Cardiac fibroblast (primary cell): ENCODE measurements at regions not wholly inside any gene's neighbourhood (a gene's known extent, or its start where the extent isn't known, plus 50 kb on each side); places are given as distances from the start of the nearest gene placed in this dataset.

ENCODE experiments used
- DNase-seq, 2 donors: peaks; one replicate each; pipeline versions ENCODE4 v3.0.0 to v3.0.0-alpha.2; 2010; ENCODE audit warnings: low read depth in 2 of 2
- H3K4me3 ChIP-seq, 2 donors: replicated peaks in 1 of 2; 1 replicate in 1 of 2; 2 replicates in 1 of 2; pipeline ENCODE4 v1.5.1; 2011; ENCODE audit warnings: low read depth in 2 of 2, low read length in 2 of 2, mild to moderate bottlenecking in 2 of 2, moderate library complexity in 1 of 2
- TF ChIP-seq, protein P1 (sequence below): IDR thresholded peaks from one replicate; pipeline ENCODE4 v1.5.1; 2011; ENCODE audit warnings: low read depth, mild to moderate bottlenecking, low read length, inconsistent platforms

- TF ChIP-seq, protein P1, sequence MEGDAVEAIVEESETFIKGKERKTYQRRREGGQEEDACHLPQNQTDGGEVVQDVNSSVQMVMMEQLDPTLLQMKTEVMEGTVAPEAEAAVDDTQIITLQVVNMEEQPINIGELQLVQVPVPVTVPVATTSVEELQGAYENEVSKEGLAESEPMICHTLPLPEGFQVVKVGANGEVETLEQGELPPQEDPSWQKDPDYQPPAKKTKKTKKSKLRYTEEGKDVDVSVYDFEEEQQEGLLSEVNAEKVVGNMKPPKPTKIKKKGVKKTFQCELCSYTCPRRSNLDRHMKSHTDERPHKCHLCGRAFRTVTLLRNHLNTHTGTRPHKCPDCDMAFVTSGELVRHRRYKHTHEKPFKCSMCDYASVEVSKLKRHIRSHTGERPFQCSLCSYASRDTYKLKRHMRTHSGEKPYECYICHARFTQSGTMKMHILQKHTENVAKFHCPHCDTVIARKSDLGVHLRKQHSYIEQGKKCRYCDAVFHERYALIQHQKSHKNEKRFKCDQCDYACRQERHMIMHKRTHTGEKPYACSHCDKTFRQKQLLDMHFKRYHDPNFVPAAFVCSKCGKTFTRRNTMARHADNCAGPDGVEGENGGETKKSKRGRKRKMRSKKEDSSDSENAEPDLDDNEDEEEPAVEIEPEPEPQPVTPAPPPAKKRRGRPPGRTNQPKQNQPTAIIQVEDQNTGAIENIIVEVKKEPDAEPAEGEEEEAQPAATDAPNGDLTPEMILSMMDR, result no peak
- H3K4me3 ChIP-seq, result no peak overlapping the region
- peak; percentile 12 to 36 for DNase-seq
Measured at GRCh38 chr1:96492236-96492635, 229.3 kb upstream of the PTBP2 start.

DNA sequence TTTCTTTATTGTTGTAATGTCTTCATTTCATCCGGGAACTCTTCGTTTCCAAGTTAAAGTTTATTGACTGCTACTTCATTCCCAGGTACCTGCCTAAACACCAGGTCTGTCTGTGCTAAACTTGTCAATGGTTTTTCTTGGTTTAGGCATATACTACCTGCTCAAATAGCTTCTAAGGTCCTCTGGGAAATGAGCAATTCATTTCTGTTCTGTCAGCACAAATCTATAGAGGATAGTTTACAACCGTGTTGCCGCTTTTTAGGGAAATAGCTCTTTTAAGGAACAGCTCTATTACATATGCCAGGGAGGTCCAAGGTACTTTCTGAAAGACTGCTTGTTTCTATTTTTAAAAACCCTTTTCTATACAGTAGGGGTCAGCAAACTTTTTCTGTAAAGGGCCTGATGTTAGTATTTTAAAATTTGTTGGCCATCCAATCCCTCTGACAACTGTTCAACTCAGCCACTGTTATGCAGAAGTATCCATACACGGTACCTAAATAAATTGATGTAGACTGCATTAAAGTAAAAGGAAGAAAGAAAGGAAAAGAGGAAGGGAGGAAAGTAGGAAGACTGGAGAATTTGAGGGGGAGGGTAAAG is 222.7 kb upstream of the PTBP2 start:
- TF ChIP-seq, protein P1, result no peak
- no peak overlapping the region for H3K4me3 ChIP-seq
- DNase-seq, result no peak

GRCh38 chr1:96508233-96508632 is 213.4 kb upstream of the PTBP2 start:
- H3K4me3 ChIP-seq, result no peak overlapping the region
- TF ChIP-seq, protein P1, result no peak
- DNase-seq, result no peak

- H3K4me3 ChIP-seq, result no peak overlapping the region
- DNase-seq, result no peak
Measured at GRCh38 chr1:96509339-96509738, 212.2 kb upstream of the PTBP2 start.

GRCh38 chr1:96509951-96510350 is 211.6 kb upstream of the PTBP2 start:
- H3K4me3 ChIP-seq, result no peak overlapping the region
- no peak for DNase-seq
- TF ChIP-seq, protein P1, result no peak

More at GRCh38 chr1:96509339-96509738, 212.2 kb upstream of the PTBP2 start:
- TF ChIP-seq, protein P1, result no peak

DNA sequence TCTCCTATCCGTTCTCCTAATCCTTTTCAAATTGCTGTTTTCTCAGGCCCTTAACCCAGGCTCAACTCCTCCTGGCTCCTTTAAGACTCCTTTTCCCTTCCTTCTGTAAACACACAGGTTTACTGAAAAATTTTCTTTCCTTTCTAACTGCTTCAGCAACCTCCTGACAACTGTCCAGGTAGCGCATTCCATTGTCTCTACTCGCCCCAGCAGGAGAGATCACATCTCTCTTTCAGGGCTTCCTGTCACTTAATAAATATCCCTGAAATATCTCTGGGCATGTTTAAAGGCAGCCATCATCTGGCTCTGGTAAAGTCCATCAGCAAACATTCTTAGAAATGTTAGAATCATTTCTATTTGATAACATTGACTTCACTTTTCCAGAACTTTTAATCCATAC is 211.2 kb upstream of the PTBP2 start:
- DNase-seq, result no peak
- no peak overlapping the region for H3K4me3 ChIP-seq
- TF ChIP-seq, protein P1, result no peak

DNA sequence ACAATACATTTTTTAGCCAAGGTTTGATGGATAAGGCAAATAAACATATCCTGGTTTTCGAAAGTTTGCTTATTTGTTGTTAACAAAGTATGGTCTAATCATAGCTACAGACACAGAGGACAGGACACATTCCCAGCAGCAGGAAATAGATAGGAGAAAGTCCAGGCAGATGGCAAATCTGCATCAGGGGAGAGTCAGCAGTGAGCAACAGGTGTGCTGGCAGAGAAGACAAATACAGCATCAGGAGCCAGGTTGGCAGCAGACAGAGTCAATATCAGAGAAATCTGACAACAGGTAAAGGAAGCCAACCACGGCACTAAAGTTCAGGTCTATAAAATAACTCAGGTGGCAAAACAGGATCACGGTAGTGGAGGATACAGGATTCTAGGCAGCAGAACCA is 210.7 kb upstream of the PTBP2 start:
- DNase-seq, result no peak
- H3K4me3 ChIP-seq, result no peak overlapping the region
- TF ChIP-seq, protein P1, result no peak
